B cell (primary cell): ENCODE measurements at regions not wholly inside any gene's neighbourhood (a gene's known extent, or its start where the extent isn't known, plus 50 kb on each side); places are given as distances from the start of the nearest gene placed in this dataset.

ENCODE experiments used
- ATAC-seq: fragments of 200-7000 bp; cut with Tn5 transposase; one replicate; pipeline ENCODE4 v1.10.0; 2021; ENCODE audit warnings: low read depth, mild to moderate bottlenecking, moderate number of reproducible peaks, moderate library complexity
- CTCF ChIA-PET: fragments of 350-600 bp; sonication (Branson Sonifier 250); formaldehyde crosslinking; loops from one replicate; lab custom pipeline; 2021; ENCODE audit warnings: antibody characterized with exemption, inconsistent platforms; lab: Charles Lee
- POLR2A ChIA-PET: fragments of 350-600 bp; sonication (Branson Sonifier 250); formaldehyde crosslinking; loops from one replicate; lab custom pipeline; 2021; ENCODE audit warnings: antibody characterized with exemption; lab: Charles Lee
- DNase-seq: peaks from one replicate; pipeline ENCODE4 v3.0.0; 2013
- H2AFZ ChIP-seq: 2 replicates; pipeline ENCODE4 v1.6.1; 2012; ENCODE audit warnings: mild to moderate bottlenecking, low read depth, low read length; ENCODE audit not compliant: insufficient read depth, poor library complexity, severe bottlenecking
- H3K27ac ChIP-seq, 2 donors: 1 replicate in 1 of 2; 2 replicates in 1 of 2; pipeline ENCODE4 v1.5.1; 2012 to 2013; ENCODE audit warnings: low read length in 2 of 2, mild to moderate bottlenecking in 2 of 2, moderate library complexity in 1 of 2
- H3K27me3 ChIP-seq, 4 experiments: fragments of 200-600 bp in 1 of 4; sonication (generic) in 1 of 4; replicated peaks in 1 of 4; 1 replicate in 2 of 4; 2 replicates in 2 of 4; pipeline versions ENCODE4 v1.6.1 to v1.7.0; 2013 to 2016; ENCODE audit warnings: low read length in 3 of 4, mild to moderate bottlenecking in 2 of 4, mixed read lengths in 1 of 4, moderate library complexity in 1 of 4; ENCODE audit not compliant: insufficient read depth in 4 of 4, control insufficient read depth in 3 of 4; ENCODE audit errors: control extremely low read depth in 1 of 4
- H3K36me3 ChIP-seq, 2 experiments: replicated peaks in 1 of 2; 1 replicate in 1 of 2; 2 replicates in 1 of 2; pipeline versions ENCODE4 v1.6.1 to v1.7.1; 2013; ENCODE audit warnings: low read length in 1 of 2; ENCODE audit not compliant: insufficient read depth in 2 of 2, control insufficient read depth in 1 of 2; ENCODE audit errors: control extremely low read depth in 1 of 2, extremely low read depth in 1 of 2
- H3K4me1 ChIP-seq, 2 donors: fragments of 200-600 bp in 1 of 2; sonication (generic) in 1 of 2; 1 replicate in 1 of 2; 2 replicates in 1 of 2; pipeline versions ENCODE4 v1.5.1 to v1.6.1; 2013 to 2017; ENCODE audit warnings: low read length in 2 of 2; ENCODE audit not compliant: control insufficient read depth in 2 of 2, insufficient read depth in 2 of 2
- H3K4me2 ChIP-seq: replicated peaks from 2 replicates; pipeline ENCODE3; 2012; ENCODE audit warnings: mild to moderate bottlenecking, low read depth, low read length; ENCODE audit not compliant: poor library complexity, severe bottlenecking
- H3K4me3 ChIP-seq, 5 experiments: fragments of 200-600 bp in 1 of 5; sonication (generic) in 1 of 5; 1 replicate in 3 of 5; 2 replicates in 2 of 5; pipeline versions ENCODE4 v1.5.1 to v1.7.0; 2011 to 2016; ENCODE audit warnings: low read length in 4 of 5, mild to moderate bottlenecking in 4 of 5, low read depth in 2 of 5, control low read depth in 1 of 5, moderate library complexity in 1 of 5; ENCODE audit not compliant: insufficient read depth in 1 of 5; ENCODE audit errors: control extremely low read depth in 1 of 5, extremely low read depth in 1 of 5
- H3K79me2 ChIP-seq: fragments of 200-600 bp; sonication (generic); one replicate; pipeline ENCODE4 v1.6.0; 2016; ENCODE audit warnings: low read length; ENCODE audit not compliant: control insufficient read depth, insufficient read depth
- H3K9ac ChIP-seq: fragments of 200-600 bp; sonication (generic); 2 replicates; pipeline ENCODE4 v1.6.1; 2017; ENCODE audit warnings: mild to moderate bottlenecking, low read length, moderate library complexity
- H3K9me3 ChIP-seq, 3 donors: one replicate each; pipeline versions ENCODE4 v1.6.1 to v1.7.1; 2013; ENCODE audit warnings: low read length in 2 of 3; ENCODE audit not compliant: control insufficient read depth in 2 of 3, insufficient read depth in 1 of 3; ENCODE audit errors: control extremely low read depth in 1 of 3
- H4K20me1 ChIP-seq: 2 replicates; pipeline ENCODE4 v1.6.0; 2012; ENCODE audit warnings: mild to moderate bottlenecking, low read length; ENCODE audit not compliant: insufficient read depth, control insufficient read depth, poor library complexity, severe bottlenecking
- H3K27ac Mint-ChIP-seq: one replicate; pipeline ENCODE4 v1.8.0; 2021; ENCODE audit warnings: mixed read lengths
- H3K27me3 Mint-ChIP-seq: one replicate; pipeline ENCODE4 v1.8.0; 2021; ENCODE audit warnings: mixed read lengths
- H3K4me1 Mint-ChIP-seq: one replicate; pipeline ENCODE4 v1.8.0; 2021; ENCODE audit warnings: mixed read lengths
- H3K4me3 Mint-ChIP-seq: one replicate; pipeline ENCODE4 v1.8.0; 2021; ENCODE audit warnings: mixed read lengths
- H3K9me3 Mint-ChIP-seq: one replicate; pipeline ENCODE4 v1.8.0; 2022; ENCODE audit warnings: mixed read lengths; ENCODE audit not compliant: insufficient read depth
- EZH2 ChIP-seq: IDR thresholded peaks from 2 replicates; pipeline ENCODE4 v1.6.1; 2012; ENCODE audit warnings: borderline replicate concordance, low read depth, mild to moderate bottlenecking, moderate library complexity, low read length; ENCODE audit not compliant: insufficient read depth, poor library complexity, severe bottlenecking
- WGBS: methylation state at CpG from one replicate; pipeline ENCODE4 v1.1.5; 2013; ENCODE audit warnings: missing lambda C conversion rate; ENCODE audit not compliant: insufficient coverage; 5-methylcytosine and 5-hydroxymethylcytosine counted together
- intact Hi-C: fragments of 100-400 bp; cut with micrococcal nuclease; formaldehyde crosslinking; loops from one replicate; pipeline ENCODE4 v1.10.0; 2022
- TF ChIP-seq, protein P1 (sequence below): fragments of 200-600 bp; IDR thresholded peaks from one replicate; pipeline ENCODE4 v1.8.0; 2022; ENCODE audit warnings: antibody characterized with exemption, mild to moderate bottlenecking

DNA sequence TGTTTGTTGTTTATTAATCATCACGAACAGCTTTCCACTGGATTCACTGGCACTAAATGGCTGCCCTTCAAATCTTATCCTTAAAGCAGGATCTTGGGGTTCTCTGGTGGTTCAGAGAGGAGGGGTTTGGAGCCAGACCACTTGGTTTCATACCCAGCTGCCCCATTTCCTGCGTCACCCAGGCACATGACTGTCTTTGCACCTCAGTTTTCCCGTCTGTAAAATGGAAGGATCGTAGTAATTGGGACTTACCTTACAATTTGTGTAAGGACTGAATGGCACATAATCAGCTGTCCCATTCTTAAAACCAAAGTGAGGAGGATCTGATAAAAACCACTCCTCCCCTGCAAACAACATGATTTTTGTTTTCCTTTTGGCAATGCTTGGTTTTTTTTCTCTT is 318.3 kb downstream of the ZNF536 start:
- DNase-seq = no peak

DNA sequence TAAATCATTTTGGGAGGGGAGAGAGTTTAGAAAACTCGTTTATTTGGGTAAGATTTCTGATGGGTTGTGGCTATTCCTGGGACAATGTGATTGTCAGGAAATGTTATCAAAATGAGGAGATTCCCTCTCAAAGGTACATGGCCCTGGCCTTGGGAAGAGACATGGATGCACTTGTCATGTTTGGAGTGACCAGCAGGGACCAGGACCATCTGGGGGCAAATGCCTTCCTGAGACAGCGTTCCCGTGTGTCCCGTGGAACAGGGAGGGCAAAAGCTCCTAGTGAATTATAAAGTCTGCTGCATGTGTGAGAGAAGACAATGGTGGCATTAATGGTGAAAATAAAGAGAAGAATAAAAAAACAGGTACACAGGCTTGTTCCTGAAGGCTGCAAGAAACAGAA is 317.3 kb downstream of the ZNF536 start:
- no peaks in the 10 kb centered on the region for H3K79me2 ChIP-seq
- Mint-ChIP-seq H3K4me3 (no peak overlapping the region), H3K27ac (no peak overlapping the region), H3K9me3 (no peaks in the 10 kb centered on the region), H3K27me3 (peaks cover 47% of the 10 kb centered on the region), H3K4me1 (no peaks in the 10 kb centered on the region)
- TF ChIP-seq, protein P1, sequence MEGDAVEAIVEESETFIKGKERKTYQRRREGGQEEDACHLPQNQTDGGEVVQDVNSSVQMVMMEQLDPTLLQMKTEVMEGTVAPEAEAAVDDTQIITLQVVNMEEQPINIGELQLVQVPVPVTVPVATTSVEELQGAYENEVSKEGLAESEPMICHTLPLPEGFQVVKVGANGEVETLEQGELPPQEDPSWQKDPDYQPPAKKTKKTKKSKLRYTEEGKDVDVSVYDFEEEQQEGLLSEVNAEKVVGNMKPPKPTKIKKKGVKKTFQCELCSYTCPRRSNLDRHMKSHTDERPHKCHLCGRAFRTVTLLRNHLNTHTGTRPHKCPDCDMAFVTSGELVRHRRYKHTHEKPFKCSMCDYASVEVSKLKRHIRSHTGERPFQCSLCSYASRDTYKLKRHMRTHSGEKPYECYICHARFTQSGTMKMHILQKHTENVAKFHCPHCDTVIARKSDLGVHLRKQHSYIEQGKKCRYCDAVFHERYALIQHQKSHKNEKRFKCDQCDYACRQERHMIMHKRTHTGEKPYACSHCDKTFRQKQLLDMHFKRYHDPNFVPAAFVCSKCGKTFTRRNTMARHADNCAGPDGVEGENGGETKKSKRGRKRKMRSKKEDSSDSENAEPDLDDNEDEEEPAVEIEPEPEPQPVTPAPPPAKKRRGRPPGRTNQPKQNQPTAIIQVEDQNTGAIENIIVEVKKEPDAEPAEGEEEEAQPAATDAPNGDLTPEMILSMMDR = no peak
- TF ChIP-seq EZH2 = no peak
- no peak for ATAC-seq
- H4K20me1 ChIP-seq = no peaks in the 10 kb centered on the region
- ChIA-PET POLR2A (no interaction called here), CTCF (no interaction called here)
- H3K4me2 ChIP-seq = no peak overlapping the region
- DNase-seq = no peak
- H2AFZ ChIP-seq = no peak overlapping the region
- H3K9ac ChIP-seq = no peak overlapping the region
- H3K4me1 ChIP-seq = no peaks in the 10 kb centered on the region
- H3K9me3 ChIP-seq = peaks cover 0 to 9% (median 0%) of the 10 kb centered on the region in 3 donors
- H3K27me3 ChIP-seq = peaks cover 0 to 12% (median 0%) of the 10 kb centered on the region in 4 experiments
- no peaks in the 10 kb centered on the region for H3K36me3 ChIP-seq
- H3K4me3 ChIP-seq = no peak overlapping the region
- intact Hi-C loops = no loop called here
- 81% methylated on average over 4 of the region's 4 CpGs for WGBS
- H3K27ac ChIP-seq = no peak overlapping the region

More for the DNA sequence above, 318.3 kb downstream of the ZNF536 start:
- CTCF ChIA-PET = no interaction called here
- H3K36me3 ChIP-seq = no peaks in the 10 kb centered on the region
- no peak overlapping the region for H3K4me3 ChIP-seq
- H2AFZ ChIP-seq = no peak overlapping the region
- H3K9me3 Mint-ChIP-seq = no peaks in the 10 kb centered on the region
- H3K27me3 Mint-ChIP-seq = peaks cover 49% of the 10 kb centered on the region
- peaks cover 0 to 12% (median 0%) of the 10 kb centered on the region in 3 donors for H3K9me3 ChIP-seq
- peaks cover 0 to 12% (median 0%) of the 10 kb centered on the region in 4 experiments for H3K27me3 ChIP-seq
- no peaks in the 10 kb centered on the region for H3K79me2 ChIP-seq
- ATAC-seq = no peak
- POLR2A ChIA-PET = no interaction called here
- no peaks in the 10 kb centered on the region for H3K4me1 Mint-ChIP-seq
- no peak overlapping the region for H3K27ac ChIP-seq
- no peak for TF ChIP-seq EZH2
- TF ChIP-seq, protein P1 = no peak
- H3K27ac Mint-ChIP-seq = no peak overlapping the region
- no peak overlapping the region for H3K4me2 ChIP-seq
- H3K4me1 ChIP-seq = no peaks in the 10 kb centered on the region
- H3K4me3 Mint-ChIP-seq = no peak overlapping the region
- intact Hi-C loops = no loop called here
- H4K20me1 ChIP-seq = no peaks in the 10 kb centered on the region
- WGBS = 100% methylated on average over 1 of the region's 4 CpGs
- no peak overlapping the region for H3K9ac ChIP-seq
